ENCODE measurements at regions not wholly inside any gene's neighbourhood (a gene's known extent, or its start where the extent isn't known, plus 50 kb on each side); places are given as distances from the start of the nearest gene placed in this dataset.
"Not testable (repeated sequence)": the region's sequence is repeated elsewhere in the genome, so short reads cannot be mapped to it uniquely, and the experiment has no call there.

GRCh38 chr6:125585470-125585869, 164.0 kb upstream of the HEY2 start:
- peak overlapping the region; percentile 67 for H3K27ac ChIP-seq
- no peak overlapping the region for H3K4me3 ChIP-seq
- no peak for TF ChIP-seq CTCF (IDR thresholded peaks at IDR 0.05)
- H3K27me3 ChIP-seq: no peaks in the 10 kb centered on the region
- no peaks in the 10 kb centered on the region for H3K36me3 ChIP-seq
- no peaks in the 10 kb centered on the region for H3K9me3 ChIP-seq
- H3K4me1 ChIP-seq: peaks cover 0 to 24% (median 8%) of the 10 kb centered on the region in 4 donors
- no peak for DNase-seq
- intact Hi-C loops (cut with DNase I; ENCODE audit: low total_unique reads): no loop called here

- no peak for TF ChIP-seq CTCF (IDR thresholded peaks at IDR 0.05)
- Histone ChIP-seq H3K4me1 (peaks cover 0 to 29% (median 8%) of the 10 kb centered on the region in 4 donors), H3K9me3 (no peaks in the 10 kb centered on the region), H3K36me3 (no peaks in the 10 kb centered on the region), H3K4me3 (no peak overlapping the region), H3K27me3 (no peaks in the 10 kb centered on the region), H3K27ac (no peak overlapping the region)
- DNase-seq: no peak
- intact Hi-C loops (cut with DNase I; ENCODE audit: low total_unique reads): no loop called here
Measured at GRCh38 chr6:125586074-125586473, 163.4 kb upstream of the HEY2 start.

GRCh38 chr6:125586605-125587004, 162.8 kb upstream of the HEY2 start:
- peaks cover 0 to 29% (median 8%) of the 10 kb centered on the region in 4 donors for H3K4me1 ChIP-seq
- no peaks in the 10 kb centered on the region for H3K36me3 ChIP-seq
- no peak for TF ChIP-seq CTCF (IDR thresholded peaks at IDR 0.05)
- H3K4me3 ChIP-seq: no peak overlapping the region
- intact Hi-C loops (cut with DNase I; ENCODE audit: low total_unique reads): no loop called here
- DNase-seq: no peak
- no peak overlapping the region for H3K27ac ChIP-seq
- H3K27me3 ChIP-seq: no peaks in the 10 kb centered on the region
- no peaks in the 10 kb centered on the region for H3K9me3 ChIP-seq

- H3K27ac ChIP-seq: no peak overlapping the region
- DNase-seq: peak in 1 of 2 donors; percentile 24
- H3K4me1 ChIP-seq: peaks cover 0 to 29% (median 8%) of the 10 kb centered on the region in 4 donors
- no peak for TF ChIP-seq CTCF (IDR thresholded peaks at IDR 0.05)
- no peaks in the 10 kb centered on the region for H3K9me3 ChIP-seq
- intact Hi-C loops (cut with DNase I; ENCODE audit: low total_unique reads): no loop called here
- H3K4me3 ChIP-seq: no peak overlapping the region
- no peaks in the 10 kb centered on the region for H3K36me3 ChIP-seq
- no peaks in the 10 kb centered on the region for H3K27me3 ChIP-seq
Measured at GRCh38 chr6:125587666-125588632, 161.5 kb upstream of the HEY2 start.

GRCh38 chr6:125591796-125592195, 157.6 kb upstream of the HEY2 start:
- intact Hi-C loops (cut with DNase I; ENCODE audit: low total_unique reads): loop anchor here (10.0 kb wide), 1 partner anchor 153 kb away; the partner anchor contains the start of gene HEY2
- H3K9me3 ChIP-seq: not testable (repeated sequence)

GRCh38 chr6:125593746-125594145, 155.7 kb upstream of the HEY2 start:
- Histone ChIP-seq H3K4me3 (no peak overlapping the region), H3K27me3 (no peaks in the 10 kb centered on the region), H3K9me3 (no peaks in the 10 kb centered on the region), H3K36me3 (no peaks in the 10 kb centered on the region), H3K4me1 (peaks cover 0 to 33% (median 8%) of the 10 kb centered on the region in 4 donors), H3K27ac (no peak overlapping the region)
- intact Hi-C loops (cut with DNase I; ENCODE audit: low total_unique reads): loop anchor here (10.0 kb wide), 1 partner anchor 151 kb away; the partner anchor contains the start of gene HEY2
- DNase-seq: no peak
- TF ChIP-seq CTCF (IDR thresholded peaks at IDR 0.05): no peak

More at GRCh38 chr6:125591796-125592195, 157.6 kb upstream of the HEY2 start:
- H3K4me3 ChIP-seq, H3K27me3 ChIP-seq, H3K36me3 ChIP-seq, H3K27ac ChIP-seq, DNase-seq: not testable (repeated sequence)
- peaks cover 0 to 14% (median 2%) of the 10 kb centered on the region in 4 donors for H3K4me1 ChIP-seq

All from tibial artery (tissue), 4 donors.